ENCODE measurements at regions not wholly inside any gene's neighbourhood (a gene's known extent, or its start where the extent isn't known, plus 50 kb on each side); places are given as distances from the start of the nearest gene placed in this dataset.
"Not testable (repeated sequence)": the region's sequence is repeated elsewhere in the genome, so short reads cannot be mapped to it uniquely, and the experiment has no call there.

GRCh38 chr5:179457612-179458011 is 92.7 kb upstream of the RUFY1 start:
- DNase-seq (ENCODE audit: low spot score) (no peak), ATAC-seq (no peak)

GRCh38 chr5:179456075-179456474 is 94.3 kb upstream of the RUFY1 start:
- not testable (repeated sequence) for ATAC-seq; DNase-seq (ENCODE audit: low spot score)

DNA sequence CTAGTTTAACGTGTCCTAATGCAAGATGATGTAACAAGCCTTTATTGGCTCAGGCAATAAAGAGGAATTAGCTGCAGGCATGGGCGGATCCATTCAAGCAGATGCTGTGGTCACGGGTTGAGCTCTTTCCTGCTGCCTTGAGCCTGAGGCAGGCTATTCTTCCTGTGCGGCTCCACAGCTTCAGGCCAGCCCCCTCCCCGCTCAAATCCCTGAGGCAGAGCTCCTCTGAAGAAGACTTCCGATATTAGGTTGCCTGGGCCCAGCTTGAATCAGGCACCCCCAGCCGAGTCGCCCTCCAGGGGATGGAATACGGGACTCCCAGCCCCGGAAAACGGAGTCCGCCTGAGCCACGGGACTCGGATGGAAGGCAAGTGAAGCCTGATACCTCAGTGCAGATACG is 95.0 kb upstream of the RUFY1 start:
- ATAC-seq (no peak), DNase-seq (ENCODE audit: low spot score) (no peak)

DNA sequence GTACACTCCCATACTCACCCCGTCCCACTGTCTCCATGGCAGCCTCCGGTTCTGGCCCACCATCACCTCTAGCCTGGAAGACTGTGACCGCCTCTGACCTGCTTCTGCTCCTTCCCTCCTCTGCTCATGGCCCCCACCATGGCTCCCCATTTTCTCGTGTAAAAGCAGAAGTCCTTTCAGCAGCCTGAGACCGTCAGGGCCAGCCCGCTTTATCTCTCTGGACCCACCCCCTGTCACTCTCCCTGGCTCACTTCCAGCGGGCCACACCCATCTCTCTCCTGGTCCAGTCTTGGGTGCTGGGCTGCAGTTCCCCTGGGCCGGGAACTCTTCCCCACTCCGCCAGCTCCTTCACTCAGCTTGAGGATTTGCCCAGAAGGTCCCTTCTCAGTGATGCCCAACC is 96.0 kb upstream of the RUFY1 start:
- no peak for DNase-seq (ENCODE audit: low spot score)
- ATAC-seq: no peak

- no peak for DNase-seq (ENCODE audit: low spot score)
- ATAC-seq: no peak
Observed at GRCh38 chr5:179453616-179454015, 96.7 kb upstream of the RUFY1 start.

DNA sequence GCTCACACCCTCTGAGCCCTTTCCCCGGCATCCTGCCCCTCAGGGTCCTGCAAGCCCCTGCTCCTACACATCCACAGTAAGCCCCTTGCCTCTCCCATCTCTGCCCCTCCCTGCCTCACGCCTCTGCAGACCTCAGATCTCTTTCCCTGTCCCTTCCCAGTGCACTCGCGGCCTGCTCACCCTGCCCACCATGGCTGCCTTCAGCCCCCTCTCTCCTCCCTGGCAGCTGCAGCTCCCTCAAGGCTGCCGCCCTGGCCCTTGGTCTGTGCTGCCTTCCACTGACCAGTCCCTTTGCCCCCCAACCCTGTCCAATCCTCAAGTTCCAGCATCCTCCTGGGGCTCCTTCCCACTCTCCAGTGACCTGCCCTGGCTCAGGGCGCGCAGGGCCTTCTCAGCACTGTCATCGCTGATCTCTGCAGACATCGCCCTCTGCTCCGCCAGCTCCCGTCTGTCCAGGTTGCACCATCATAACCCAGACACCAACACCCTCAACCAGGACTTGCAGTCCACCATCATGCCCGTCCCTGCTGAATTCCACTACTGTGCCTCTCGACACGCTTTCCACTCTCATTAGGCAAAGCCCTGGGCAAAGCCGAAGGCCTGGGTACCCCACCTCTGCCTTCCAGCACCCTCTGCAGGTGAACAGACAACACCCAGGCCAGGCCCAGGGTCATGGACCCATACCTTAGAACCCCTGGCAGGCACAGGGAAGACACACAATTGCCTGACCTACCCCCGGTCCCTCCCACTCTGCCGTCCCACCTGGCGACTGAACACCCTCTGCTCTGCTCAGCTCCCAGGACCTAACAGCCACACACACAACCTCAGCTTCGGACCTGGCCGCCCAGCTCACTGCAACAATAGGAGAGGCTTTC is 97.8 kb upstream of the RUFY1 start:
- DNase-seq (ENCODE audit: low spot score) (no peak), ATAC-seq (no peak)

GRCh38 chr5:179451828-179452196 is 98.5 kb upstream of the RUFY1 start:
- DNase-seq (ENCODE audit: low spot score) (no peak), ATAC-seq (no peak)

DNA sequence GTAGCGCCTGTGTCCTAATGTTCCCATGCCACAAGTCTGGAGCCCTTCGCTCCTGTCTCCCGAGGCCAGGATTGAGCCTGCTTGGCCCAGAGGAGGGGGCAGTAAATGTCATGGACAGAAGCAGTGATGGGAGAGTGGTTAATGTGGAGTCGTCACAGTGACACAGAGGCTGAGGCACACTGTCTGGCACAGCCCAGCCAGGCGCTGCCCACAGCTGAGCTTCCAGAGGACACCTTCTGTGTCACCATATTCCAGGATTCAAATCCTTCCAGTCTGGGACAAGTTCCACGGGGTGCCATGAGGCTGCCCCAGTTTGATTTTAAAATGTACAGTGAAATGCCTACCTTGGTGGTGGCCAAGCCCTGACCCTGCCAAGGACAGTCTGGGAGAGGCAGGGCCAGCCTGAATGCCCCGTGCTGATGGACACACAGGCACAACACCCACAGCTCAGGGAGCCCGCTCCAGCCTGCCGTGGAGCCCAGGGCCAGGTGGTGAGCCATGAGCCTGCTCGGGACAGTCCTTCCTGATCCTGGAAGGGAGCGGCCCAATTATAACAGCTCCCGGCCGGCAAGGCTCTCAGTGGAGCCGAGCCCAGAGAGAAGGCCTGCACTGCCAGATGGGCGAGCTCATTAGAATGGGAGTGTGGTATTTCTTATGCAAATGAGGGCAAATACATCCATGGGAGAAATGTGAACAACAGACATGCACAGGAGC is 99.1 kb upstream of the RUFY1 start:
- DNase-seq (ENCODE audit: low spot score) (no peak), ATAC-seq (no peak)

- not testable (repeated sequence) for DNase-seq (ENCODE audit: low spot score); ATAC-seq
Observed at GRCh38 chr5:179449950-179450349, 100.4 kb upstream of the RUFY1 start.

- ATAC-seq; DNase-seq (ENCODE audit: low spot score): not testable (repeated sequence)
Observed at GRCh38 chr5:179448282-179448681, 102.1 kb upstream of the RUFY1 start.

DNA sequence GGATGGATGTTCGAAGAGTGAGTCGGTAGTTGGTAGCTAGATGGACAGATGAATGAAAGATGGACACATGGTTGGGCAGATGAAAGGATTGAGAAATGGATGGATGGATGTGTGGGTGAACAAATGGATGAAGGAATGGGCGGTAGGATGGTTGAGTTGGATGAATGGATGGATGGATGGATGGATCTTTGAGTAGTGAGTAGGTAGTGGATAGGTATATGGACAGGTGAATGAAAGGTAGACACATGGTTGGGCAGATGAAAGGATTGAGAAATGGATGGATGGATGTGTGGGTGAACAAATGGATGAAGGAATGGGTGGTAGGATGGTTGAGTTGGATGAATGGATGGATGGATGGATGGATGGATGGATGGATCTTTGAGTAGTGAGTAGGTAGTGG is 97.0 kb upstream of the ADAMTS2 start:
- not testable (repeated sequence) for ATAC-seq; DNase-seq (ENCODE audit: low spot score)

DNA sequence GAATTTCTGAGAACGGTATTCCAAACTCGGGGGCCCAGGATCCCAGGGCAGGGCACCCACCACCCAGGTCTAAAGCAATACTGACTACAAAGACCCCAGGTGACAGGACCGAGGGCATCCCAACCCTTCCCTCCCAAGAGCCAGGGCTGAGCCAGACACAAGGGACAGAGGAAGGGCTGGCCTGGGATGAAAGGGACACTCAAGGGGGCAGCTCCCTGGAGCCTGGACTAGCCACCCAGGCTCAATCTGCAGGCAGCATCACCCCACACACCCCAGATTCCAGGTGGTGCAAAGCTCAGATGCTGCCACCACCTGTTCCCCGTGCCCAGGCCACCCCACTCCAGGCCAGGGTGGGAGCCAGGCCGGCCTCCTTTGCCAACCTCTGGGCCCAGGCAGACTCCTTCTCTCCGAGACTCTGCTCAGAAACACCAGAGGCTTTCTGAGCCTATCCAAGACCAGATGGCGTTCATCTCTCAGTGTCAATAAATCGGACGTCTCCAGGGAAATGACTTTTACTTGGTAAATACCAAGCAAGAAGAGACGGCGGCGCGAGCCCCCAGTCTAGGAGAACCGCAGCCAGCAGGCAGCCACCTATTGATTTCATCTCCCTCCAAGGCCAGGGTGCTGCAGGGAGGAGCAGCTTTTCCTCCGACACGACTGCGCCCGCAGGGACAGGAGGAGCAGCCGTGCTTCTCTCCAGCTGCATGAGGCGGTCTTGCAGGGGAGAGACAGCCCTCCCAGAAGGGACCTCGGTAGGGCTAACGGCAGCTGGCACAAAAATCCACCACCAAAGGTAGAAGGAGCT is 94.1 kb upstream of the ADAMTS2 start:
- DNase-seq (ENCODE audit: low spot score): no peak
- ATAC-seq: no peak

- DNase-seq (ENCODE audit: low spot score) (no peak), ATAC-seq (no peak)
Observed at GRCh38 chr5:179438461-179438860, 93.2 kb upstream of the ADAMTS2 start.

GRCh38 chr5:179438011-179438441 is 92.8 kb upstream of the ADAMTS2 start:
- peak; percentile 71 for ATAC-seq
- DNase-seq (ENCODE audit: low spot score): peak; percentile 55

DNA sequence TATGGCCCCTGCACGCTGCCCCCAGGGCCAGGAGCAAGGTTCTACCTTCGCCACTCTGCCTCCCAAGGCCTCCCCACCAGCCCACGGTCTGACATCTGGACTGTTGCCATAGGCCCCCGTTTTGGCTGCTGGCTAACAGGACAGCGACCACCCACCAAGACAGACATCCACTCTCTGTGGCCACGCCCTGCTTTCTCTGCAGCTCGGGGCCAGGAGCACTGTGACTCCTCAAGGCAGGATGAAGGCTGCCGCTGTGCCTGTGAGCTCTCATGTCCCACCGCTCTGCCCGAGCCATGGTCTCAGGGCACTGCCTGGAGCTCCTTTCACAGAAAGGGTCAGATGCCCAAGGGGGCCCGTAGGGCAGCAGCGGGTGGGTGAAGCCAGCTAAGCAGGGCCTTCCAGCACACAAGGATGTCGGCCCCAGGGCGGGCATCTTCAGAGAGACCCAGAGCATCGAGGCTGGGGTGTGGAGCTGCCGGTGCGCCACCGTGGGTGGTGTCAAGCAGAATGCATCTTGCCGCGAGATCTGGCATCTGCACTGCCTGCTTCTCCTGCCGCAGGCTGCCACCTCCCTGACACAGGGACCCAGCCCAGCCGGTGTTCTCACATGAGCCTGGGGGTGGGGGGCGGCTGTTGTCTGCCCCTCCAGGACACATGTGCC is 92.2 kb upstream of the ADAMTS2 start:
- DNase-seq (ENCODE audit: low spot score) (no peak), ATAC-seq (no peak)

GRCh38 chr5:179436321-179437122 is 91.3 kb upstream of the ADAMTS2 start:
- no peak for DNase-seq (ENCODE audit: low spot score)
- ATAC-seq: no peak

- ATAC-seq (no peak), DNase-seq (ENCODE audit: low spot score) (no peak)
Observed at GRCh38 chr5:179435731-179436315, 90.6 kb upstream of the ADAMTS2 start.

GRCh38 chr5:179435181-179435580 is 89.9 kb upstream of the ADAMTS2 start:
- no peak for ATAC-seq
- DNase-seq (ENCODE audit: low spot score): no peak

GRCh38 chr5:179432547-179432946 is 87.3 kb upstream of the ADAMTS2 start:
- DNase-seq (ENCODE audit: low spot score): no peak
- ATAC-seq: no peak

Measured in left lobe of liver (tissue), 2 donors.